ENCODE measurements at regions not wholly inside any gene's neighbourhood (a gene's known extent, or its start where the extent isn't known, plus 50 kb on each side); places are given as distances from the start of the nearest gene placed in this dataset.

- no peak for DNase-seq
Observed at GRCh38 chr10:123506455-123506854, 159.7 kb upstream of the GPR26 start.

GRCh38 chr10:123507298-123507697 is 158.9 kb upstream of the GPR26 start:
- no peak for DNase-seq

- DNase-seq, result no peak
Observed at GRCh38 chr10:123509338-123509737, 156.8 kb upstream of the GPR26 start.

GRCh38 chr10:123512901-123513775 is 153.0 kb upstream of the GPR26 start:
- DNase-seq, result no peak

- DNase-seq, result no peak
Observed at GRCh38 chr10:123513870-123514269, 152.3 kb upstream of the GPR26 start.

GRCh38 chr10:123514996-123515395 is 151.2 kb upstream of the GPR26 start:
- no peak for DNase-seq

GRCh38 chr10:123515661-123516060 is 150.5 kb upstream of the GPR26 start:
- no peak for DNase-seq

GRCh38 chr10:123516291-123516690 is 149.9 kb upstream of the GPR26 start:
- DNase-seq, result no peak

- DNase-seq, result no peak
Observed at GRCh38 chr10:123517426-123517825, 148.7 kb upstream of the GPR26 start.

GRCh38 chr10:123517901-123518300 is 148.3 kb upstream of the GPR26 start:
- DNase-seq, result no peak

GRCh38 chr10:123518765-123519164 is 147.4 kb upstream of the GPR26 start:
- no peak for DNase-seq

- DNase-seq, result no peak
Observed at GRCh38 chr10:123519861-123520260, 146.3 kb upstream of the GPR26 start.

GRCh38 chr10:123521076-123521475 is 145.1 kb upstream of the GPR26 start:
- DNase-seq, result no peak

GRCh38 chr10:123521556-123521955 is 144.6 kb upstream of the GPR26 start:
- DNase-seq, result no peak

GRCh38 chr10:123522702-123523312 is 143.3 kb upstream of the GPR26 start:
- DNase-seq, result no peak

GRCh38 chr10:123523833-123524232 is 142.3 kb upstream of the GPR26 start:
- no peak for DNase-seq

GRCh38 chr10:123526356-123527064 is 139.6 kb upstream of the GPR26 start:
- DNase-seq, result no peak

- no peak for DNase-seq
Observed at GRCh38 chr10:123527151-123527550, 139.0 kb upstream of the GPR26 start.

GRCh38 chr10:123529146-123529760 is 136.9 kb upstream of the GPR26 start:
- DNase-seq, result no peak

GRCh38 chr10:123530166-123530870 is 135.8 kb upstream of the GPR26 start:
- no peak for DNase-seq

- DNase-seq, result no peak
Observed at GRCh38 chr10:123535386-123535785, 130.8 kb upstream of the GPR26 start.

GRCh38 chr10:123536176-123536845 is 129.8 kb upstream of the GPR26 start:
- DNase-seq, result no peak
